ENCODE measurements at regions not wholly inside any gene's neighbourhood (a gene's known extent, or its start where the extent isn't known, plus 50 kb on each side); places are given as distances from the start of the nearest gene placed in this dataset.

DNA sequence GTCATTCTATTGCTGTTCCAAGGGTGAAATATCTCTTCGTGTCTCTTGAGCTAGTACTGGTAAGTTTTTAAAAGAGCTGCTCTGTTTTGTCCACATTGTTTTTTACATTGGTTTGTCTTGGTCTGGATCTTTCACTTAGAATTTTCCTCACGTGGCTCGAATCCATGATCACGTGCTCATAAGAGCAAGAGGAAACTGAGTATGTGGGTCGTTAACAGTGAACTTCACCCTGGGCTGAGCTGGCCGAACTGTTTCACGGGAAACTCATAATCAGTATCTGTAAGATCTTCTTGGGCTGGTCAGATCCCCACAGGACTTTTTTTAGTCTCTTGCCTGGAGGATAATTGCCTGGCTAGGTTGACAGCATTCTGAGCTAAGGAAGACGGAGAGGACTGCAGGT, 77.8 kb upstream of the HELT start:
- H3K27ac ChIP-seq (ENCODE audit: insufficient read depth, low read length, poor library complexity, severe bottlenecking) = no peak overlapping the region
- no peaks in the 10 kb centered on the region for H3K9me3 ChIP-seq (ENCODE audit: control insufficient read depth, low read length)
- DNase-seq = no peak
- no peak overlapping the region for H3K4me3 ChIP-seq (ENCODE audit: insufficient read depth, low read depth, low read length, poor library complexity, severe bottlenecking)
- H3K4me1 ChIP-seq (ENCODE audit: control insufficient read depth, insufficient read depth, low read length, poor library complexity, severe bottlenecking) = no peaks in the 10 kb centered on the region
- H3K36me3 ChIP-seq (ENCODE audit: control insufficient read depth, insufficient read depth, low read length) = no peaks in the 10 kb centered on the region
- H3K27me3 ChIP-seq (replicated peaks; ENCODE audit: control insufficient read depth, insufficient read depth, low read length, poor library complexity, severe bottlenecking) = no peaks in the 10 kb centered on the region

DNA sequence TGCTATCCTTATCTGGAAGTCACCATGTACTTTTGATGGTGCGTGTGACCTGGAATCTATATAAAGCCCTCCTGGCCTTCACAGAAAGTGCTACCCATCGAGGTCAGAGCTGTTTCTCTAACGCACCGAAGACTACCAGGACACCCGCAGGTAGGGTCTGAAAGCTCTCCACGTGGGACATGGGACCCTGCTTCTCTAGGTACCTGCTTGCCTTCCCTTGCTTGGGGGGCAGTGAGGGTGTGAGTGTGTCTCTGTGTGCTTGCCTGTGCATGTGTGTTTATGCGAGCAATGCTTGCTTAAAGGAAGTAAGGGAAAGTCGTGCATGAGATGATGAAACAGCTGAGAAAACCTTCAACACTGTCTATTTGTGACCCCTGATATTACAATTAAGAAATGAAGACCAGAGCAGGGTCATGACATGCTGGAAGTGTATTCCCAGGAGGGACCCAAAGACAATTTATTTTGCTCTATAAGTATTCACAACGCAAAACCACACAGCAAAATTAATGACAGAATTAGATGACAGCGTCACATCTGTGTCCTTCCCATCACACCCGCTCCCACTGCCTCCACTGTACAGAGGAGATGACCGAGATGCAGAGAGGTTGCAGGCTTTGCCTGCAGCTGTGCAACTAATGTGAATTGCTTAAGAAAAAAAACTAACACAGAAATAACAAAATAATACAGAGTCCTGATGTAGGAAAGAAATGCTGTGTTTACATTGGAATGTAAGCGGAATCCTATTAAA, 76.4 kb upstream of the HELT start:
- no peaks in the 10 kb centered on the region for H3K9me3 ChIP-seq (ENCODE audit: control insufficient read depth, low read length)
- no peaks in the 10 kb centered on the region for H3K27me3 ChIP-seq (replicated peaks; ENCODE audit: control insufficient read depth, insufficient read depth, low read length, poor library complexity, severe bottlenecking)
- DNase-seq = no peak
- no peaks in the 10 kb centered on the region for H3K36me3 ChIP-seq (ENCODE audit: control insufficient read depth, insufficient read depth, low read length)
- no peak overlapping the region for H3K4me3 ChIP-seq (ENCODE audit: insufficient read depth, low read depth, low read length, poor library complexity, severe bottlenecking)
- H3K4me1 ChIP-seq (ENCODE audit: control insufficient read depth, insufficient read depth, low read length, poor library complexity, severe bottlenecking) = no peaks in the 10 kb centered on the region
- H3K27ac ChIP-seq (ENCODE audit: insufficient read depth, low read length, poor library complexity, severe bottlenecking) = no peak overlapping the region

DNA sequence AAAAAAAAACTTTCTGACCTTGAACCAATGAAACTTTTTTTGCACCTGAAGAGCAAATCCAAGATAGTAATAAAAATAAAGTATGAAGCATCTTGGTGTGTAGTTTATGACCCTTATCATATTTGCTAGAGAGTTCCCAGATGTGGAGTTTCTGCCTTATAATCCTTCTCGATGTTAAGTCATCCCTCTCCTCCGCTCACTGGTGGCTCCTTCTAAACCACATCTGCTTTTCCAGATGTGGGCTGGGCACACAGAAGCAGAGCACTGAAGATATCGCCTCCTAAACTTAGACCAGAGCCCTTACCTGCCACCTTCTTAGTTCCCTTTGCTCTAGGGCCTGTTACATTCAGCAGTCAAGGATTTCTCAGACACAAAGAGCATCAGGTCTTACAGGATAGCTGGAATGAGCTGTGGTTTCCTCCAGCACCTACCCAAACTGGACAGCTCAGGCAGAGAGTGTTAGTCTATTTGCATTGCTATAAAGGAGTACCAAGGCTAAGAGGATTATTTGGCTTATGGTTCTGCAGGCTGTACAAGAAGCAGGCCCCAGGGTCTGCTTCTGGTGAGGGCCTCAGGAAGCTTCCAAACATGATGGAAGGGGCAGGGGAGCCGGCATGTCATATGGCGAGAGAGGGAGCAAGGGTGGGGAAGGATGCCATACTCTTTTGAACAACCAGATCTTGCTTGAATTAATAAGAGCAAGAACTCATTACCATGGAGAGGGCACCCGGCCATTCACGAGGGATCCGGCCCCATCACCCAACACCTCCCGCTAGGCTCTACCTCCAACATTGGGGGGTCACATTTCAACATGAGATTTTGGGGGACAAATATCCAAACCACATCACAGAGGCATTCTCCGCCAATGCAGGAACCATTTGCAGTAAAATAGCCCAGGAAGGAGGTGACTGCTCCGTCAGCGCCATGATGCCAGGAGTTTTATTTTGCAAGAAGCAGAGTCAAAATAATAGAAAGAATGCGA, 75.6 kb upstream of the HELT start:
- DNase-seq = no peak
- Histone ChIP-seq H3K4me3 (ENCODE audit: insufficient read depth, low read depth, low read length, poor library complexity, severe bottlenecking) (no peak overlapping the region), H3K36me3 (ENCODE audit: control insufficient read depth, insufficient read depth, low read length) (no peaks in the 10 kb centered on the region)

GRCh38 chr4:184949020-184949419, 69.3 kb upstream of the HELT start:
- Histone ChIP-seq H3K4me1 (ENCODE audit: control insufficient read depth, insufficient read depth, low read length, poor library complexity, severe bottlenecking) (no peaks in the 10 kb centered on the region), H3K4me3 (ENCODE audit: insufficient read depth, low read depth, low read length, poor library complexity, severe bottlenecking) (no peak overlapping the region), H3K27ac (ENCODE audit: insufficient read depth, low read length, poor library complexity, severe bottlenecking) (no peak overlapping the region), H3K27me3 (replicated peaks; ENCODE audit: control insufficient read depth, insufficient read depth, low read length, poor library complexity, severe bottlenecking) (no peaks in the 10 kb centered on the region), H3K36me3 (ENCODE audit: control insufficient read depth, insufficient read depth, low read length) (no peaks in the 10 kb centered on the region), H3K9me3 (ENCODE audit: control insufficient read depth, low read length) (no peaks in the 10 kb centered on the region)
- no peak for DNase-seq

More for the DNA sequence above, 75.6 kb upstream of the HELT start:
- Histone ChIP-seq H3K4me1 (ENCODE audit: control insufficient read depth, insufficient read depth, low read length, poor library complexity, severe bottlenecking) (no peaks in the 10 kb centered on the region), H3K27me3 (replicated peaks; ENCODE audit: control insufficient read depth, insufficient read depth, low read length, poor library complexity, severe bottlenecking) (no peaks in the 10 kb centered on the region), H3K9me3 (ENCODE audit: control insufficient read depth, low read length) (no peaks in the 10 kb centered on the region), H3K27ac (ENCODE audit: insufficient read depth, low read length, poor library complexity, severe bottlenecking) (no peak overlapping the region)

GRCh38 chr4:184950117-184950830, 68.0 kb upstream of the HELT start:
- no peak overlapping the region for H3K4me3 ChIP-seq (ENCODE audit: insufficient read depth, low read depth, low read length, poor library complexity, severe bottlenecking)
- no peak for DNase-seq
- no peaks in the 10 kb centered on the region for H3K27me3 ChIP-seq (replicated peaks; ENCODE audit: control insufficient read depth, insufficient read depth, low read length, poor library complexity, severe bottlenecking)
- no peaks in the 10 kb centered on the region for H3K9me3 ChIP-seq (ENCODE audit: control insufficient read depth, low read length)
- no peak overlapping the region for H3K27ac ChIP-seq (ENCODE audit: insufficient read depth, low read length, poor library complexity, severe bottlenecking)
- no peaks in the 10 kb centered on the region for H3K4me1 ChIP-seq (ENCODE audit: control insufficient read depth, insufficient read depth, low read length, poor library complexity, severe bottlenecking)
- H3K36me3 ChIP-seq (ENCODE audit: control insufficient read depth, insufficient read depth, low read length) = no peaks in the 10 kb centered on the region

- no peak for DNase-seq
- no peaks in the 10 kb centered on the region for H3K9me3 ChIP-seq (ENCODE audit: control insufficient read depth, low read length)
- H3K27me3 ChIP-seq (replicated peaks; ENCODE audit: control insufficient read depth, insufficient read depth, low read length, poor library complexity, severe bottlenecking) = no peaks in the 10 kb centered on the region
- no peak overlapping the region for H3K4me3 ChIP-seq (ENCODE audit: insufficient read depth, low read depth, low read length, poor library complexity, severe bottlenecking)
- no peak overlapping the region for H3K27ac ChIP-seq (ENCODE audit: insufficient read depth, low read length, poor library complexity, severe bottlenecking)
- no peaks in the 10 kb centered on the region for H3K36me3 ChIP-seq (ENCODE audit: control insufficient read depth, insufficient read depth, low read length)
- H3K4me1 ChIP-seq (ENCODE audit: control insufficient read depth, insufficient read depth, low read length, poor library complexity, severe bottlenecking) = no peaks in the 10 kb centered on the region
Observed at GRCh38 chr4:184950926-184951325, 67.4 kb upstream of the HELT start.

DNA sequence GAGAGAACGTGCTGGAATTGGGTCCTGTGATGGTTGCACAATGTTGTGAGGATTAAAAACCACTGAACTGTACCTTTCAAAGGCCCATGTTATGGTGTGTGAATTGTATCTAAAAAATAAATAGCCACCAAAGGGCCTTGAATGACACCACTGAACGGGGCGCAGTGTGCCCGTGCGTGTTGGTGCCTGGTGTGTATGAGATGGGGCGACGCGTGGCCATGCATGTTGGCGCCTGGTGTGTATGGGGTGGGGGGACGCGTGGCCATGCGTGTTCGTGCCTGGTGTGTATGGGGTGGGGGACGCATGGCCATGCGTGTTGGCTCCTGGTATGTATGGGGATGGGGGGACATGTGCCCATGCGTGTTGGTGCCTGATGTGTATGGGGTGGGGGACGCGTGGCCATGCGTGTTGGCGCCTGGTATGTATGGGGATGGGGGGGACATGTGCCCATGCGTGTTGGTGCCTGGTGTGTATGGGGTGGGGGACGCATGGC, 66.6 kb upstream of the HELT start:
- DNase-seq = no peak
- H3K27me3 ChIP-seq (replicated peaks; ENCODE audit: control insufficient read depth, insufficient read depth, low read length, poor library complexity, severe bottlenecking) = no peaks in the 10 kb centered on the region
- H3K9me3 ChIP-seq (ENCODE audit: control insufficient read depth, low read length) = no peaks in the 10 kb centered on the region
- H3K4me1 ChIP-seq (ENCODE audit: control insufficient read depth, insufficient read depth, low read length, poor library complexity, severe bottlenecking) = no peaks in the 10 kb centered on the region
- no peak overlapping the region for H3K27ac ChIP-seq (ENCODE audit: insufficient read depth, low read length, poor library complexity, severe bottlenecking)
- no peaks in the 10 kb centered on the region for H3K36me3 ChIP-seq (ENCODE audit: control insufficient read depth, insufficient read depth, low read length)
- no peak overlapping the region for H3K4me3 ChIP-seq (ENCODE audit: insufficient read depth, low read depth, low read length, poor library complexity, severe bottlenecking)

DNA sequence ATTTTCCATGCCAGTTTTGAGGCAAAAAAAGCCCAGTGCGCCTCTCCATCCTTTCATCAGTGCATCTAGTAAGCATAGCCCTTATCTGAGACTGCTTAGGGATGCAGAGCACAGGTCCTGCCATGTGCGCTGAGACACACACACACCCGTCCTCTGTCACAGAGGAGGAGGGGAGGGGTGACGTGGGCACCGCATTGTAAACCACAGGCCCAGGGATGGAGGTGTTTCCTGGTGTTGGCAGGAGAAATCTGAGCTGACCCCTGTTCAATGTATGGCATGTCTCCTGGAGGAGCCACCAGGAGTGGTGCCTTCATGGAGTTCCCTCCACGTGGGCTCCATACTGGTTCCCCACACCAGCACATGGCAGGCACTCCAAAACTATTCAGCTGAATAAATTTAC, 65.8 kb upstream of the HELT start:
- Histone ChIP-seq H3K9me3 (ENCODE audit: control insufficient read depth, low read length) (no peaks in the 10 kb centered on the region), H3K27me3 (replicated peaks; ENCODE audit: control insufficient read depth, insufficient read depth, low read length, poor library complexity, severe bottlenecking) (no peaks in the 10 kb centered on the region), H3K4me1 (ENCODE audit: control insufficient read depth, insufficient read depth, low read length, poor library complexity, severe bottlenecking) (no peaks in the 10 kb centered on the region), H3K27ac (ENCODE audit: insufficient read depth, low read length, poor library complexity, severe bottlenecking) (no peak overlapping the region), H3K36me3 (ENCODE audit: control insufficient read depth, insufficient read depth, low read length) (no peaks in the 10 kb centered on the region), H3K4me3 (ENCODE audit: insufficient read depth, low read depth, low read length, poor library complexity, severe bottlenecking) (no peak overlapping the region)
- no peak for DNase-seq

GRCh38 chr4:184953421-184953945, 64.8 kb upstream of the HELT start:
- Histone ChIP-seq H3K4me3 (ENCODE audit: insufficient read depth, low read depth, low read length, poor library complexity, severe bottlenecking) (no peak overlapping the region), H3K4me1 (ENCODE audit: control insufficient read depth, insufficient read depth, low read length, poor library complexity, severe bottlenecking) (no peaks in the 10 kb centered on the region), H3K27ac (ENCODE audit: insufficient read depth, low read length, poor library complexity, severe bottlenecking) (no peak overlapping the region), H3K9me3 (ENCODE audit: control insufficient read depth, low read length) (no peaks in the 10 kb centered on the region), H3K27me3 (replicated peaks; ENCODE audit: control insufficient read depth, insufficient read depth, low read length, poor library complexity, severe bottlenecking) (no peaks in the 10 kb centered on the region), H3K36me3 (ENCODE audit: control insufficient read depth, insufficient read depth, low read length) (no peaks in the 10 kb centered on the region)
- DNase-seq = no peak
